WTC11 (cell line): ENCODE measurements at regions not wholly inside any gene's neighbourhood (a gene's known extent, or its start where the extent isn't known, plus 50 kb on each side); places are given as distances from the start of the nearest gene placed in this dataset.

Experiments used
- ATAC-seq: fragments of 200-7000 bp; cut with Tn5 transposase; 2 replicates; pipeline ENCODE4 v1.10.0; 2021; ENCODE audit warnings: mild to moderate bottlenecking, moderate library complexity
- CTCF ChIA-PET: fragments of 300-600 bp; sonication (Branson Sonifier 250); formaldehyde crosslinking; loops from one replicate; lab custom pipeline; 2021; ENCODE audit warnings: antibody characterized with exemption; lab: Charles Lee
- POLR2A ChIA-PET: fragments of 350-600 bp; sonication (Branson Sonifier 250); formaldehyde crosslinking; loops from one replicate; lab custom pipeline; 2021; ENCODE audit warnings: antibody characterized with exemption; lab: Charles Lee
- DNase-seq: peaks from one replicate; pipeline ENCODE4 v3.0.0; 2021; ENCODE audit warnings: low spot score
- H3K27ac Mint-ChIP-seq: 2 replicates; pipeline ENCODE4 v1.8.0; 2021; ENCODE audit warnings: mixed read lengths
- H3K27me3 Mint-ChIP-seq: 2 replicates; pipeline ENCODE4 v1.8.0; 2021; ENCODE audit warnings: low read depth, mild to moderate bottlenecking, moderate library complexity, mixed read lengths
- H3K36me3 Mint-ChIP-seq: 2 replicates; pipeline ENCODE4 v1.8.0; 2021; ENCODE audit warnings: mixed read lengths
- H3K4me1 Mint-ChIP-seq: 2 replicates; pipeline ENCODE4 v1.8.0; 2022; ENCODE audit warnings: mixed read lengths
- H3K4me3 Mint-ChIP-seq: 2 replicates; pipeline ENCODE4 v1.8.0; 2021; ENCODE audit warnings: mild to moderate bottlenecking, moderate library complexity, mixed read lengths
- H3K9me3 Mint-ChIP-seq: 2 replicates; pipeline ENCODE4 v1.8.0; 2021; ENCODE audit warnings: mixed read lengths
- CBFB ChIP-seq: sonication (generic); formaldehyde crosslinking; IDR thresholded peaks from 2 replicates; pipeline ENCODE4 v1.8.1; 2022; ENCODE audit warnings: mild to moderate bottlenecking, low read depth, missing genetic modification reagents
- CREB1 ChIP-seq: sonication (generic); formaldehyde crosslinking; IDR thresholded peaks from 2 replicates; pipeline ENCODE4 v1.8.0; 2023; ENCODE audit warnings: mild to moderate bottlenecking, missing genetic modification reagents
- HMGA2 ChIP-seq: fragments of 250-450 bp; sonication (Bioruptor Pico); IDR thresholded peaks from 2 replicates; pipeline ENCODE4 v1.4.0; 2021; ENCODE audit warnings: mild to moderate bottlenecking, moderate library complexity
- IRF2 ChIP-seq: sonication (generic); formaldehyde crosslinking; IDR thresholded peaks from 2 replicates; pipeline ENCODE4 v1.8.0; 2022; ENCODE audit warnings: low read depth, missing genetic modification reagents, borderline replicate concordance
- NFATC4 ChIP-seq: fragments of 250-450 bp; sonication (Bioruptor Pico); IDR thresholded peaks from 2 replicates; pipeline ENCODE4 v1.9.0; 2021; ENCODE audit warnings: mild to moderate bottlenecking
- RELA ChIP-seq: sonication (generic); formaldehyde crosslinking; IDR thresholded peaks from 2 replicates; pipeline ENCODE4 v1.8.1; 2022; ENCODE audit warnings: missing genetic modification reagents, mild to moderate bottlenecking, borderline replicate concordance
- TEAD1 ChIP-seq: sonication (generic); formaldehyde crosslinking; IDR thresholded peaks from 2 replicates; pipeline ENCODE4 v1.8.0; 2022; ENCODE audit warnings: mild to moderate bottlenecking, missing genetic modification reagents
- ZNF138 ChIP-seq: sonication (generic); formaldehyde crosslinking; conservative IDR thresholded peaks from 2 replicates; pipeline ENCODE4 v1.8.1; 2022; ENCODE audit warnings: mild to moderate bottlenecking, moderate library complexity, missing genetic modification reagents
- ZNF219 ChIP-seq: sonication (generic); formaldehyde crosslinking; IDR thresholded peaks from 2 replicates; pipeline ENCODE4 v1.8.0; 2023; ENCODE audit warnings: missing genetic modification reagents, mild to moderate bottlenecking, borderline replicate concordance
- ZNF263 ChIP-seq: sonication (generic); formaldehyde crosslinking; IDR thresholded peaks from 2 replicates; pipeline ENCODE4 v1.8.1; 2022; ENCODE audit warnings: low read depth, mild to moderate bottlenecking, moderate library complexity, missing genetic modification reagents
- ZNF396 ChIP-seq: fragments of 250-450 bp; sonication (Bioruptor Pico); IDR thresholded peaks from 2 replicates; pipeline ENCODE4 v1.8.0; 2021; ENCODE audit warnings: mild to moderate bottlenecking, moderate library complexity, borderline replicate concordance
- TF ChIP-seq, protein P1 (sequence below): sonication (generic); formaldehyde crosslinking; IDR thresholded peaks from 2 replicates; pipeline ENCODE4 v1.8.1; 2022; ENCODE audit warnings: low read depth, missing genetic modification reagents, borderline replicate concordance
- TF ChIP-seq, protein P2 (sequence below): fragments of 250-450 bp; sonication (Bioruptor Pico); IDR thresholded peaks from 2 replicates; pipeline ENCODE4 v2.1.2; 2022; ENCODE audit warnings: mild to moderate bottlenecking, moderate library complexity
- TF ChIP-seq, protein P3 (sequence below): sonication (generic); formaldehyde crosslinking; IDR thresholded peaks from 2 replicates; pipeline ENCODE4 v1.8.1; 2023; ENCODE audit warnings: mild to moderate bottlenecking, missing genetic modification reagents, moderate library complexity
- TF ChIP-seq, protein P4 (sequence below): sonication (generic); formaldehyde crosslinking; conservative IDR thresholded peaks from 2 replicates; pipeline ENCODE4 v1.8.1; 2023; ENCODE audit warnings: mild to moderate bottlenecking, low read depth, missing genetic modification reagents, moderate library complexity
- TF ChIP-seq, protein P5 (sequence below): sonication (generic); formaldehyde crosslinking; IDR thresholded peaks from 2 replicates; pipeline ENCODE4 v1.8.0; 2022; ENCODE audit warnings: mild to moderate bottlenecking, missing genetic modification reagents
- TF ChIP-seq, protein P6 (sequence below): sonication (generic); formaldehyde crosslinking; IDR thresholded peaks from 2 replicates; pipeline ENCODE4 v1.8.1; 2023; ENCODE audit warnings: mild to moderate bottlenecking, missing genetic modification reagents, moderate library complexity
- TF ChIP-seq, protein P7 (sequence below): fragments of 250-450 bp; sonication (Bioruptor Pico); IDR thresholded peaks from 2 replicates; pipeline ENCODE4 v1.9.0; 2021; ENCODE audit warnings: moderate library complexity, mild to moderate bottlenecking, inconsistent platforms, borderline replicate concordance
- TF ChIP-seq, protein P8 (sequence below): sonication (generic); formaldehyde crosslinking; IDR thresholded peaks from 2 replicates; pipeline ENCODE4 v1.8.0; 2022; ENCODE audit warnings: mild to moderate bottlenecking, missing genetic modification reagents

DNA sequence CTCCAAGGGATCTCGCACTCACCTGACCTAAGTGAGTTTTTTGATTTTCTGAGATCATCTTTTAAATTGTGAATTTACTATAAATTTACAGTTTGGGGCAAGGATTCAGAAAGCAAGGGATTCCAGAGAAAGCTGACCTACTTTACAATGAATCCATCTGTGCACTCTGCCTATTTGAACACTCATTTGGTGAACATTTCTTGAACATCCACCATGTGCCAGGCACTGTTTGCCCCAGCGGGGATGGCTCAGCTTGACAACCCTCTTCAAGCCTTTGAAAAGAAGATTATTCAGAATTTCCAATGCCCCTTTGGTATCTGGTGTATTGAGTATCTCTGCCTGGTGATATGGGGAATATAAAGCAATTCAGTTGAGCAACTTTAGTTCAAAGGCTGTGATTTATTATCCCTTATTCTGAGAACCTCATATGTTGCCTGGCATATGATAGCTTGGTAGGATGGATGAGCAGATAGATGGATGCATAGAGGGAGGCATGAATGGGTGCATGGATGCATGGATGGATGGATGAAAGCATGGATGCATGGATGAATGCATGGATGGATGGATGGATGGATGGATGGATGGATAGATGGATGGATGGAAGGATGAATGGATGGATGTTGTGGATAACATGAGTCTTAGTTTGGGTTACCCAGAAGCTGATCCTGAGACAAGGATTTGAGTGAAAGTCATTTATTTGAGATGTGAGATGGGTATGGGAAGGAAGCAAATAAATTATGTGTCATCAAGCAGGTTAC is 149.7 kb upstream of the ZNF366 start (continued):
- TF ChIP-seq, protein P1, sequence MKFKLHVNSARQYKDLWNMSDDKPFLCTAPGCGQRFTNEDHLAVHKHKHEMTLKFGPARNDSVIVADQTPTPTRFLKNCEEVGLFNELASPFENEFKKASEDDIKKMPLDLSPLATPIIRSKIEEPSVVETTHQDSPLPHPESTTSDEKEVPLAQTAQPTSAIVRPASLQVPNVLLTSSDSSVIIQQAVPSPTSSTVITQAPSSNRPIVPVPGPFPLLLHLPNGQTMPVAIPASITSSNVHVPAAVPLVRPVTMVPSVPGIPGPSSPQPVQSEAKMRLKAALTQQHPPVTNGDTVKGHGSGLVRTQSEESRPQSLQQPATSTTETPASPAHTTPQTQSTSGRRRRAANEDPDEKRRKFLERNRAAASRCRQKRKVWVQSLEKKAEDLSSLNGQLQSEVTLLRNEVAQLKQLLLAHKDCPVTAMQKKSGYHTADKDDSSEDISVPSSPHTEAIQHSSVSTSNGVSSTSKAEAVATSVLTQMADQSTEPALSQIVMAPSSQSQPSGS (CRISPR knock-in tag), result no peak
- no peak for TF ChIP-seq RELA (CRISPR knock-in tag)
- TF ChIP-seq TEAD1 (CRISPR knock-in tag), result no peak
- no peak for TF ChIP-seq ZNF138 (CRISPR knock-in tag)
- TF ChIP-seq, protein P2, sequence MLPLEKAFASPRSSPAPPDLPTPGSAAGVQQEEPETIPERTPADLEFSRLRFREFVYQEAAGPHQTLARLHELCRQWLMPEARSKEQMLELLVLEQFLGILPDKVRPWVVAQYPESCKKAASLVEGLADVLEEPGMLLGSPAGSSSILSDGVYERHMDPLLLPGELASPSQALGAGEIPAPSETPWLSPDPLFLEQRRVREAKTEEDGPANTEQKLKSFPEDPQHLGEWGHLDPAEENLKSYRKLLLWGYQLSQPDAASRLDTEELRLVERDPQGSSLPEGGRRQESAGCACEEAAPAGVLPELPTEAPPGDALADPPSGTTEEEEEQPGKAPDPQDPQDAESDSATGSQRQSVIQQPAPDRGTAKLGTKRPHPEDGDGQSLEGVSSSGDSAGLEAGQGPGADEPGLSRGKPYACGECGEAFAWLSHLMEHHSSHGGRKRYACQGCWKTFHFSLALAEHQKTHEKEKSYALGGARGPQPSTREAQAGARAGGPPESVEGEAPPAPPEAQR (CRISPR knock-in tag), result no peak
- TF ChIP-seq NFATC4 (CRISPR knock-in tag), result no peak

DNA sequence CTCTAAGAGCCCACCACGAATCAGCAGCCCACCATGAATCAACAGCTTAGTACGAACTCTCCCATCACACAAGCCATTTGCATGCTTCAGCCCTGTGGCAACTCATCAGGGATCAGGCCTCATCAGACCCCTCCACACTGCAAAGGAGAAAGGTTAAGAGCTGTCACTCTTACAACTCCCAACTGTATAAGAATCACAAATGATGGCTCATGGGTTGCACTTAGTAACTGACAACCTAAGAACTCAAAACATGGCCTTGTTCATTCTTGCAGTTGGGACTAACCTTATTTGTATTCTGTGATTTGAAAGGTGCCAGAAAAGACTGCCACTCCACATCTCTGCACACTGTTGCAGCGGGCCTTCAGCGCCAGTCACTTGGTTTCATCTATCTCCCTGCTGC is 149.1 kb upstream of the ZNF366 start:
- no peak for ATAC-seq
- H3K36me3 Mint-ChIP-seq, result no peaks in the 10 kb centered on the region
- POLR2A ChIA-PET, result no interaction called here
- H3K27ac Mint-ChIP-seq, result no peak overlapping the region
- H3K27me3 Mint-ChIP-seq, result no peaks in the 10 kb centered on the region
- H3K4me3 Mint-ChIP-seq, result no peak overlapping the region
- TF ChIP-seq ZNF396 (CRISPR knock-in tag) (no peak), ZNF219 (CRISPR knock-in tag) (no peak), CREB1 (no peak), ZNF263 (CRISPR knock-in tag) (no peak)
- TF ChIP-seq, protein P1 (CRISPR knock-in tag), result no peak
- TF ChIP-seq, protein P3, sequence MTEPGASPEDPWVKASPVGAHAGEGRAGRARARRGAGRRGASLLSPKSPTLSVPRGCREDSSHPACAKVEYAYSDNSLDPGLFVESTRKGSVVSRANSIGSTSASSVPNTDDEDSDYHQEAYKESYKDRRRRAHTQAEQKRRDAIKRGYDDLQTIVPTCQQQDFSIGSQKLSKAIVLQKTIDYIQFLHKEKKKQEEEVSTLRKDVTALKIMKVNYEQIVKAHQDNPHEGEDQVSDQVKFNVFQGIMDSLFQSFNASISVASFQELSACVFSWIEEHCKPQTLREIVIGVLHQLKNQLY, result no peak
- TF ChIP-seq, protein P4, sequence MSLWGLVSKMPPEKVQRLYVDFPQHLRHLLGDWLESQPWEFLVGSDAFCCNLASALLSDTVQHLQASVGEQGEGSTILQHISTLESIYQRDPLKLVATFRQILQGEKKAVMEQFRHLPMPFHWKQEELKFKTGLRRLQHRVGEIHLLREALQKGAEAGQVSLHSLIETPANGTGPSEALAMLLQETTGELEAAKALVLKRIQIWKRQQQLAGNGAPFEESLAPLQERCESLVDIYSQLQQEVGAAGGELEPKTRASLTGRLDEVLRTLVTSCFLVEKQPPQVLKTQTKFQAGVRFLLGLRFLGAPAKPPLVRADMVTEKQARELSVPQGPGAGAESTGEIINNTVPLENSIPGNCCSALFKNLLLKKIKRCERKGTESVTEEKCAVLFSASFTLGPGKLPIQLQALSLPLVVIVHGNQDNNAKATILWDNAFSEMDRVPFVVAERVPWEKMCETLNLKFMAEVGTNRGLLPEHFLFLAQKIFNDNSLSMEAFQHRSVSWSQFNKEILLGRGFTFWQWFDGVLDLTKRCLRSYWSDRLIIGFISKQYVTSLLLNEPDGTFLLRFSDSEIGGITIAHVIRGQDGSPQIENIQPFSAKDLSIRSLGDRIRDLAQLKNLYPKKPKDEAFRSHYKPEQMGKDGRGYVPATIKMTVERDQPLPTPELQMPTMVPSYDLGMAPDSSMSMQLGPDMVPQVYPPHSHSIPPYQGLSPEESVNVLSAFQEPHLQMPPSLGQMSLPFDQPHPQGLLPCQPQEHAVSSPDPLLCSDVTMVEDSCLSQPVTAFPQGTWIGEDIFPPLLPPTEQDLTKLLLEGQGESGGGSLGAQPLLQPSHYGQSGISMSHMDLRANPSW (CRISPR knock-in tag), result no peak
- TF ChIP-seq, protein P5, sequence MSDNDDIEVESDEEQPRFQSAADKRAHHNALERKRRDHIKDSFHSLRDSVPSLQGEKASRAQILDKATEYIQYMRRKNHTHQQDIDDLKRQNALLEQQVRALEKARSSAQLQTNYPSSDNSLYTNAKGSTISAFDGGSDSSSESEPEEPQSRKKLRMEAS, result no peak
- TF ChIP-seq, all 79 proteins: peak for 0
- CTCF ChIA-PET, result interaction anchor here (1.6 kb wide), 1 partner anchor 45 kb away, joined by 3 read pairs; no protein-coding TSS in a partner anchor
- H3K4me1 Mint-ChIP-seq, result peaks cover 12% of the 10 kb centered on the region
- no peak for DNase-seq
- H3K9me3 Mint-ChIP-seq, result no peaks in the 10 kb centered on the region

DNA sequence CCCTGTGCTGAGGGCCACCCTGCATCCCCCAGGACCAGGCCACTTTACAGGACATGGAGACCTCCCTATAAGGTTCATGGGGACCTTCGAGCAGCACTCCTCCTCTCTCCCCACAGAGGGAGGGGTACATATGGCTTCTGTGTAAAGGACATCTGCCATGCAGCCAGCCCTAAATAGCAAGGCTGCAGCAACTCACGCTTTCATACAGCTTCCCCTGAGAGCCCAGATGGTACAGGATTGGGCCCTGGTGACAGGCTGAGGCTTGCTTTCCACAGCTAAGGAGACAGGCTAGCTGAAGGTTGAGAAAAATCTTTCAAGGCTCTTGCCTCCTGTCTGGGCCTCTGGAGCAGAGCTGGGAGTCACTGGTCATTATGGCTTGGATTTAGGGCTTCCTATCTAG is 147.0 kb upstream of the ZNF366 start:
- DNase-seq (no peak), ATAC-seq (no peak)
- peaks cover 15% of the 10 kb centered on the region for H3K4me1 Mint-ChIP-seq
- H3K4me3 Mint-ChIP-seq, result no peak overlapping the region
- H3K36me3 Mint-ChIP-seq, result no peaks in the 10 kb centered on the region
- H3K27me3 Mint-ChIP-seq, result peaks cover 2% of the 10 kb centered on the region; the same call in 1 of the 2 replicates
- H3K9me3 Mint-ChIP-seq, result no peaks in the 10 kb centered on the region
- no peak overlapping the region for H3K27ac Mint-ChIP-seq
- POLR2A ChIA-PET, result no interaction called here
- CTCF ChIA-PET, result no interaction called here
- TF ChIP-seq IRF2 (CRISPR knock-in tag) (no peak), CBFB (no peak), CREB1 (no peak), HMGA2 (no peak)
- TF ChIP-seq, protein P6, sequence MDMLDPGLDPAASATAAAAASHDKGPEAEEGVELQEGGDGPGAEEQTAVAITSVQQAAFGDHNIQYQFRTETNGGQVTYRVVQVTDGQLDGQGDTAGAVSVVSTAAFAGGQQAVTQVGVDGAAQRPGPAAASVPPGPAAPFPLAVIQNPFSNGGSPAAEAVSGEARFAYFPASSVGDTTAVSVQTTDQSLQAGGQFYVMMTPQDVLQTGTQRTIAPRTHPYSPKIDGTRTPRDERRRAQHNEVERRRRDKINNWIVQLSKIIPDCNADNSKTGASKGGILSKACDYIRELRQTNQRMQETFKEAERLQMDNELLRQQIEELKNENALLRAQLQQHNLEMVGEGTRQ (CRISPR knock-in tag), result no peak
- TF ChIP-seq, protein P7, sequence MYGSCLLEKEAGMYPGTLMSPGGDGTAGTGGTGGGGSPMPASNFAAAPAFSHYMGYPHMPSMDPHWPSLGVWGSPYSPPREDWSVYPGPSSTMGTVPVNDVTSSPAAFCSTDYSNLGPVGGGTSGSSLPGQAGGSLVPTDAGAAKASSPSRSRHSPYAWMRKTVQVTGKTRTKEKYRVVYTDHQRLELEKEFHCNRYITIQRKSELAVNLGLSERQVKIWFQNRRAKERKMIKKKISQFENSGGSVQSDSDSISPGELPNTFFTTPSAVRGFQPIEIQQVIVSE (CRISPR knock-in tag), result no peak
- TF ChIP-seq, protein P8, sequence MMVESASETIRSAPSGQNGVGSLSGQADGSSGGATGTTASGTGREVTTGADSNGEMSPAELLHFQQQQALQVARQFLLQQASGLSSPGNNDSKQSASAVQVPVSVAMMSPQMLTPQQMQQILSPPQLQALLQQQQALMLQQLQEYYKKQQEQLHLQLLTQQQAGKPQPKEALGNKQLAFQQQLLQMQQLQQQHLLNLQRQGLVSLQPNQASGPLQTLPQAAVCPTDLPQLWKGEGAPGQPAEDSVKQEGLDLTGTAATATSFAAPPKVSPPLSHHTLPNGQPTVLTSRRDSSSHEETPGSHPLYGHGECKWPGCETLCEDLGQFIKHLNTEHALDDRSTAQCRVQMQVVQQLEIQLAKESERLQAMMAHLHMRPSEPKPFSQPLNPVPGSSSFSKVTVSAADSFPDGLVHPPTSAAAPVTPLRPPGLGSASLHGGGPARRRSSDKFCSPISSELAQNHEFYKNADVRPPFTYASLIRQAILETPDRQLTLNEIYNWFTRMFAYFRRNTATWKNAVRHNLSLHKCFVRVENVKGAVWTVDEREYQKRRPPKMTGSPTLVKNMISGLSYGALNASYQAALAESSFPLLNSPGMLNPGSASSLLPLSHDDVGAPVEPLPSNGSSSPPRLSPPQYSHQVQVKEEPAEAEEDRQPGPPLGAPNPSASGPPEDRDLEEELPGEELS (CRISPR knock-in tag), result no peak
